ENCODE measurements at regions not wholly inside any gene's neighbourhood (a gene's known extent, or its start where the extent isn't known, plus 50 kb on each side); places are given as distances from the start of the nearest gene placed in this dataset.

DNA sequence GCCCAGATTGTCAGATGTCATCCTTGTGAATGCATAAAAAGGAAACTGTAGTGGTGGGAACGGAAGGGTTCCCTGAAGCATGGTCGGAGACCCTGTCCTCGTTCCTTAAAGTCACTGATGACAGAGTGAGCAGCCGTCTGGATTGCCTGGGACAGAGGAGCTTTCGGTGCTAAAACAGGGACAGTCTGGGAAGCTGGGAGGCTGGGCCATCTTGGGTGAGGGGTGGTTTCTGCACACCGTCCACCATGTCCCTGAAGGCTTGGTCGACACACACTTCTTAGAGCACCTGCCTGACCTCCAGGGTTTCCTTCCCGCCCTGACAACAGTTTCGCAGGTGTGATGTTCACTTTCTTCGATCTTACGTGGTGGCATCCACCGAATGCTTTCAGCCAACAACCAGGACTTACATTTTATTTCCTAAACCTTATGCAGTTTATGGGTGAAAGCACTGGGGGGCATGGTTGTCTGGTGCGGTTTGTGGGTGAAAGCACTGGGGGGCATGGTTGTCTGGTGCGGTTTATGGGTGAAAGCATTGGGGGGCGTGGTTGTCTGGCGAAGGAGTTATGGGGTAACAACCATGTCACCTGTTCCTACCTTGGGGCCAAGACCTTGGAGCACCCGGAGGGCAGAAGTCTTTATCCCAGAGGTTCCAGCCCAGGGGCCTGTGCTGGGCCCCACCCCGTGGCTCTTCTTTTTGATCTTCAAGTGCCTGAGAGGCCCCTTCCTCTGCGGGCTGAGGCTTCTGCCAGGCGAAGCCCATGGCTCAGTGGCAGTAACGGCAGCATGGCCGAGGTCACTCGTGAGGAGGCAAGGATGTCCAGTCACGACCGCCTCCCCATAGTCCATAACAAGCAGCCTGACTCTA lies 81.7 kb upstream of the FRMD1 start:
- H3K4me3 ChIP-seq (ENCODE audit: low read length) = no peak overlapping the region

DNA sequence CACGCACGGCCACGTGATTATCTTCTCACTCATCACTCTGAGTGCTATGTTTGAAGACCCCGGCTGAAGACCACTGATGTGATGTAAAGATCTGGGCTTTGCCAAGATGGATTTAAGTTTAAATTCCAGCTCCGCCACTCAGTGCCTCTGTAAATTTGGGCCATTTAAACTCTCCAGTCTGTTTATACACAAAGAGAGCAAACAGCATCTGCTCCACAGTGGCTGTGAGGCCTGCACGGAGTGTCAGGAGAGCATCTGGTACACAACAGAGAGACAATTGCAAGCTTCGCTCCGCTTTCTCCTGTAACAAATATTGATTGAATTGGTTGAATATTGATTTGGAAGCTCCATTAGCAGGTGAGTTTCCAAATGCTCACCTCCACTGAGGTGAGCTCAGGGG lies 80.5 kb upstream of the FRMD1 start:
- no peak for TF ChIP-seq CTCF (conservative IDR thresholded peaks at IDR 0.05; ENCODE audit: low read depth, low read length)

More for the DNA sequence above, 81.7 kb upstream of the FRMD1 start:
- TF ChIP-seq CTCF (conservative IDR thresholded peaks at IDR 0.05; ENCODE audit: low read depth, low read length) = no peak
- DNase-seq (ENCODE audit: low read depth) = no peak

GRCh38 chr6:168158980-168159349 lies 80.0 kb upstream of the FRMD1 start:
- H3K4me3 ChIP-seq (ENCODE audit: low read length) = no peak overlapping the region
- no peak for TF ChIP-seq CTCF (conservative IDR thresholded peaks at IDR 0.05; ENCODE audit: low read depth, low read length)
- no peak for DNase-seq (ENCODE audit: low read depth)

More for the DNA sequence above, 80.5 kb upstream of the FRMD1 start:
- no peak for DNase-seq (ENCODE audit: low read depth)
- H3K4me3 ChIP-seq (ENCODE audit: low read length) = no peak overlapping the region

DNA sequence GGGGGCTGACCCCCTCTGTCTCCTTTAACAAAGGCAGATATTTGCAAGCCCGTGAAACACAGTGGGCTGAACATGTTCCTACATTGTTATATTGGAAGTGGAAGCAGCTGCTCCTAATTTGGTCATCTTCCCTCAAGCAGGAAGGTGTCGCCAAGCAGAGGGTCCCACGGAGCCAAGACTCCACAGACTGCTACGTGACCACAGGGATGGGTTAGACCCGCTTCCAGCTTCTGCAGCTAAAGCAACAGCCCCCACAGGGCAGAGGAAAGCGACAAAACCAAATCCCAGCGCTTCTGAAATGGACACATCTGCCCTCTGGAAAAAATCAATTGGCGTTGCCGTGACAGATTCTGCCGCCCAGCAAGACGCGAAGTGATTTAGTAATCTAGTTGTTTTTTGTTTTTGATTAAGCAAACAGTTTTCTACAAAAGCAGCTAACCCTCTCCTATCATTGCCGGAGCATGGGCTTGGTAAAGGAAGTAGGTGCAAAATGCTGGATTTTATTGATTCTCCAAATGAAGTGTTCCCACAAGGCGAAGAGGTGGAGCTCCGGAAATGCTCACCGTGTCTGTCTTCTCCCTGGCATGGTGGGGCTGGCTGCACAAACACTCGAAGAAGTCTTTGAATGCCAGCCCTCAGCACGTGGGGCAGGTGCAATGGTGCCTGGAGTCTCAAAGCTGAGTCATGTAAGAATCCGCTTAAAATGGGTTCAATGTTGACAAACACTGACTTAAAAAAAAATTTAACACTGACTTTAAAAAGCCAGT lies 79.4 kb upstream of the FRMD1 start:
- no peak for TF ChIP-seq CTCF (conservative IDR thresholded peaks at IDR 0.05; ENCODE audit: low read depth, low read length)

DNA sequence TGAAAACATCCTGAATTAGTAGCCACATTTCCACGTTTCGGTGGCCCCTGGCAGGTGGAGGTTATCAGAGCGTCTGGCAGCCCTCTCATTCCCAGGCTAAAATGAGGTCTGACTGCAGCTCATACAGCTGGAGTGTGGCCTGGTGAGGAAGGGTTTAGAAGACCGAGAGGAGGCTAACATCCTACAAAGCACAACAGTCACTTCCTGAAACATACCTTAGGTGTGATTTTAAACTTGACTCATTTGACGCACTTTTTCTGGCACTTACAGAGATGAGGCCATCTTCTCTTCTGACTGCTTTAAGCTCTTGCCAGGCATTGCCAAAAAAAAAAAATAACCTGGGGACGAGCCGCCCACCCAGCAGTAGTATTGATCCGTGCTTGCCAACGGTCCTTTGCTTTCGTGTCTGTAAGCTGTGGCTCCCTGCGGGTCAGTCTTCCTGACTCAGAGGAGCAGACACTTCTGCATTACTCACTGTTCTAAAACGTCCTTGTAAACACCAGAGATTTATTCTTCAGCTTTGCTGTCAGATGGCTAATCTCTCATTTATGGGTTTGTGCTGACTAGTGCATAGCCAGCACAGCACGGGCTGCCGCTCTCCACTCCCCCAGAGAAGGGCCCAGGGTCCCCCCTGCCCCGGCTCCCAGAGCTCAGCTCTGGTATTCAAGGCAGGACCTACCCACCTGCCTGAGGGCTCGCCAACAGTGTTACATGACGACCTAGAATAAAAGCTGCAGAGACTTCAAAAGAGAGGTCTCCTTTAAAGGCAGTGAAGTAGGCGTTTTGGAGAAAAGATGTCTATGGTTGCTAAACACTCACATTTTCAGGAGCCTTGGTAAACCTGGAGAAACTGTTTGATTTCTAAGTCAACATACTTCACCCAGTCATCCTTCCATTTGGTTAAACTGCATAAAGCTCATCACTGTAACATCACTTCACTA lies 78.5 kb upstream of the FRMD1 start:
- H3K4me3 ChIP-seq (ENCODE audit: low read length) = no peak overlapping the region
- DNase-seq (ENCODE audit: low read depth) = no peak
- no peak for TF ChIP-seq CTCF (conservative IDR thresholded peaks at IDR 0.05; ENCODE audit: low read depth, low read length)

More for the DNA sequence above, 79.4 kb upstream of the FRMD1 start:
- no peak overlapping the region for H3K4me3 ChIP-seq (ENCODE audit: low read length)
- no peak for DNase-seq (ENCODE audit: low read depth)

DNA sequence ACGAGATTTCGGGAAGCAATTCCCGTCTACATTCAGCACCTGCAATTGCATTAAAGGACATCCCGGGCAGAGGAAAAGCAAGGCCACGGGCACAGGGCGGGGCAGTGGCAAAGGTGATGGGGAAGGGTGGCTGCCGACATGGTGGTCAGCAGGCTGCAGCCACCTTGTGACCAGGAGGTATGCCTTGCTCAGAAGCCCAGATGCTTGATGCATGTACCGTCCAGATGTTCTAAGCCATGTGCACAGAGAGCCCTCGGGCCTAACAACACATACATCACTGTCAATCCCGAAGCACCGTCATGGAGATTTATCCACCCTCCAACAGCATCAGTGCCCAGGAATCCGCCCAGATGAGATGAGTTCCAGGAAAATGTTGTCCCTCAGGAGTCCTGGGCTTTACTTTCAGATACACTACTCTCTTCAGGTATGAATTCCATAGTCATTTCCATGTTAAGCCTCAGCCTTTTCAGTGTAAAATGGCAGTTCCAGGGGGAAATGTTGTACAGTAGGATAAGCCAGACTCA lies 77.8 kb upstream of the FRMD1 start:
- TF ChIP-seq CTCF (conservative IDR thresholded peaks at IDR 0.05; ENCODE audit: low read depth, low read length) = no peak

More for the DNA sequence above, 77.8 kb upstream of the FRMD1 start:
- H3K4me3 ChIP-seq (ENCODE audit: low read length) = no peak overlapping the region
- no peak for DNase-seq (ENCODE audit: low read depth)

Data from retinal pigment epithelial cell (primary cell).